ENCODE measurements at regions not wholly inside any gene's neighbourhood (a gene's known extent, or its start where the extent isn't known, plus 50 kb on each side); places are given as distances from the start of the nearest gene placed in this dataset.

GRCh38 chr7:52917982-52918578, 117.4 kb upstream of the POM121L12 start:
- no peak overlapping the region for H3K27ac ChIP-seq (ENCODE audit: insufficient read depth, low read length)
- H3K9me1 ChIP-seq (ENCODE audit: insufficient read depth, low read length): no peaks in the 10 kb centered on the region
- no peak overlapping the region for H4K91ac ChIP-seq (ENCODE audit: insufficient read depth, low read depth, low read length)
- H3K4me1 ChIP-seq (ENCODE audit: control insufficient read depth, insufficient read depth, low read length): no peaks in the 10 kb centered on the region
- 30% methylated on average over 2 of the region's 7 CpGs; no CpG with 5 or more reads in 1 of the 2 experiments for WGBS, 2 experiments (ENCODE audit: extremely low coverage in 2 of 2, insufficient read length in 1 of 2)
- dilution Hi-C loops (cut with HindIII; ENCODE audit: low sequenced_read_pairs, unreplicated experiment) (no loop called here), in situ Hi-C loops (cut with MboI; ENCODE audit: low sequenced_read_pairs) (no loop called here), intact Hi-C loops (cut with micrococcal nuclease) (no loop called here)
- H2BK120ac ChIP-seq (ENCODE audit: low read depth, low read length): no peak overlapping the region
- no peak overlapping the region for H3K23ac ChIP-seq (ENCODE audit: low read depth, low read length)
- no peak overlapping the region for H3K18ac ChIP-seq (ENCODE audit: low read depth, low read length)
- H2AFZ ChIP-seq (replicated peaks; ENCODE audit: low read length, poor library complexity): no peak overlapping the region
- no peak overlapping the region for H3K56ac ChIP-seq (ENCODE audit: extremely low read depth, insufficient read depth, low read length)
- H4K20me1 ChIP-seq (ENCODE audit: insufficient read depth, low read length): no peaks in the 10 kb centered on the region
- ChIA-PET POLR2A (ENCODE audit: unreplicated experiment) (no interaction called here), CTCF (no interaction called here)
- peaks cover 2% of the 10 kb centered on the region for H3K9me3 ChIP-seq (ENCODE audit: control insufficient read depth, insufficient read depth, low read length)
- no peak overlapping the region for H2BK5ac ChIP-seq (ENCODE audit: low read depth, low read length, poor library complexity, severe bottlenecking)
- TF ChIP-seq CEBPB (IDR thresholded peaks at IDR 0.05; ENCODE audit: low read depth, low read length): no peak
- TF ChIP-seq RFX5 (IDR thresholded peaks at IDR 0.05; ENCODE audit: low read depth, low read length): no peak
- no peak for TF ChIP-seq ELK1 (IDR thresholded peaks at IDR 0.05; ENCODE audit: borderline replicate concordance, low read depth, low read length)
- no peak for TF ChIP-seq RCOR1 (IDR thresholded peaks at IDR 0.05; ENCODE audit: insufficient replicate concordance, low read length)
- TF ChIP-seq NFE2L2 (IDR thresholded peaks at IDR 0.05; ENCODE audit: low read depth, low read length): no peak
- TF ChIP-seq CTCF (conservative IDR thresholded peaks at IDR 0.05; ENCODE audit: low read depth, low read length): no peak
- no peak for TF ChIP-seq POLR2A (IDR thresholded peaks at IDR 0.05; ENCODE audit: low read depth, low read length)
- TF ChIP-seq USF2 (IDR thresholded peaks at IDR 0.05; ENCODE audit: low read depth, low read length): no peak
- no peak overlapping the region for H2BK15ac ChIP-seq (ENCODE audit: low read depth, low read length)
- no peak overlapping the region for H3K4me2 ChIP-seq (ENCODE audit: low read depth, low read length)
- H3K4ac ChIP-seq (ENCODE audit: low read depth, low read length): no peak overlapping the region
- H2AK9ac ChIP-seq (replicated peaks; ENCODE audit: low read depth, low read length, poor library complexity): no peak overlapping the region
- no peaks in the 10 kb centered on the region for H3K79me1 ChIP-seq (ENCODE audit: low read depth in 1 of 2, low read length in 2 of 2)
- DNase-seq: no peak
- no peak overlapping the region for H3K14ac ChIP-seq (replicated peaks; ENCODE audit: low read depth, low read length)
- no peak overlapping the region for H4K8ac ChIP-seq (ENCODE audit: low read depth in 2 of 2, low read length in 2 of 2)
- H2AK5ac ChIP-seq (ENCODE audit: low read depth, low read length): no peak overlapping the region
- ATAC-seq (ENCODE audit: low read depth): no peak
- no peak overlapping the region for H4K5ac ChIP-seq (ENCODE audit: low read depth, low read length)
- BruUV-seq (replicated peaks): no TSS peak
- no peaks in the 10 kb centered on the region for H3K36me3 ChIP-seq (ENCODE audit: control insufficient read depth, insufficient read depth, low read length)
- no peak overlapping the region for H3K9ac ChIP-seq (ENCODE audit: low read depth, low read length)
- H3K27me3 ChIP-seq (ENCODE audit: control insufficient read depth, insufficient read depth, low read length): no peaks in the 10 kb centered on the region
- no peak overlapping the region for H2BK20ac ChIP-seq (ENCODE audit: low read depth, low read length)
- H3K4me3 ChIP-seq (ENCODE audit: insufficient read depth, low read depth, low read length): no peak overlapping the region
